ENCODE measurements at regions not wholly inside any gene's neighbourhood (a gene's known extent, or its start where the extent isn't known, plus 50 kb on each side); places are given as distances from the start of the nearest gene placed in this dataset.
A peak's percentile ranks its signal among the peaks of the same experiment; 100 is the strongest.

GRCh38 chr5:91641730-91642350, 258.7 kb upstream of the ARRDC3 start:
- Histone ChIP-seq H4K12ac (ENCODE audit: low read depth, low read length) (no peak overlapping the region), H3K9ac (ENCODE audit: low read length) (no peak overlapping the region), H3K79me1 (ENCODE audit: low read length) (no peaks in the 10 kb centered on the region), H3K4me3 (ENCODE audit: low read depth, low read length) (no peak overlapping the region), H4K91ac (ENCODE audit: low read depth, low read length) (no peak overlapping the region), H2AK5ac (ENCODE audit: low read length) (no peak overlapping the region), H3K79me2 (ENCODE audit: control insufficient read depth, insufficient read depth, low read length, poor library complexity) (no peaks in the 10 kb centered on the region), H3K23ac (ENCODE audit: low read length) (no peak overlapping the region), H2BK5ac (ENCODE audit: low read depth, low read length, poor library complexity) (no peak overlapping the region), H3K14ac (ENCODE audit: low read length) (no peak overlapping the region), H3K36me3 (ENCODE audit: control insufficient read depth in 1 of 2, insufficient read depth in 2 of 2, low read length in 2 of 2) (no peaks in the 10 kb centered on the region), H2BK120ac (ENCODE audit: insufficient read depth, low read length, poor library complexity) (no peak overlapping the region), H3K4ac (ENCODE audit: low read depth, low read length) (no peak overlapping the region), H3K4me1 (ENCODE audit: control insufficient read depth in 1 of 2, insufficient read depth in 2 of 2, low read length in 2 of 2) (no peaks in the 10 kb centered on the region), H4K8ac (ENCODE audit: low read depth, low read length) (no peak overlapping the region), H3K27ac (ENCODE audit: low read depth, low read length) (no peak overlapping the region), H3K27me3 (ENCODE audit: insufficient read depth, low read length) (no peaks in the 10 kb centered on the region), H3K4me2 (ENCODE audit: low read length) (no peak overlapping the region), H2AFZ (ENCODE audit: insufficient read depth, low read length, poor library complexity) (no peak overlapping the region), H3K9me3 (ENCODE audit: insufficient read depth, low read depth, low read length) (no peaks in the 10 kb centered on the region), H3K18ac (ENCODE audit: low read length) (no peak overlapping the region), H2BK12ac (ENCODE audit: low read length) (no peak overlapping the region)
- DNase-seq = peak in 1 of 2 donors; percentile 71
- no CpG with 5 or more reads among the region's 2 CpGs for WGBS (ENCODE audit: extremely low coverage, insufficient coverage, insufficient read length)

- Histone ChIP-seq H4K8ac (ENCODE audit: low read depth, low read length) (no peak overlapping the region), H4K91ac (ENCODE audit: low read depth, low read length) (no peak overlapping the region), H3K14ac (ENCODE audit: low read length) (no peak overlapping the region), H3K18ac (ENCODE audit: low read length) (no peak overlapping the region), H3K4me2 (ENCODE audit: low read length) (no peak overlapping the region), H2AFZ (ENCODE audit: insufficient read depth, low read length, poor library complexity) (no peak overlapping the region), H3K9me3 (ENCODE audit: insufficient read depth, low read depth, low read length) (no peaks in the 10 kb centered on the region), H2BK12ac (ENCODE audit: low read length) (no peak overlapping the region), H3K36me3 (ENCODE audit: control insufficient read depth in 1 of 2, insufficient read depth in 2 of 2, low read length in 2 of 2) (no peaks in the 10 kb centered on the region), H3K4me3 (ENCODE audit: low read depth, low read length) (no peak overlapping the region), H3K9ac (ENCODE audit: low read length) (no peak overlapping the region), H3K79me2 (ENCODE audit: control insufficient read depth, insufficient read depth, low read length, poor library complexity) (no peaks in the 10 kb centered on the region), H3K4ac (ENCODE audit: low read depth, low read length) (no peak overlapping the region), H2AK5ac (ENCODE audit: low read length) (no peak overlapping the region), H3K79me1 (ENCODE audit: low read length) (no peaks in the 10 kb centered on the region), H2BK5ac (ENCODE audit: low read depth, low read length, poor library complexity) (no peak overlapping the region), H3K27ac (ENCODE audit: low read depth, low read length) (no peak overlapping the region), H4K12ac (ENCODE audit: low read depth, low read length) (no peak overlapping the region), H2BK120ac (ENCODE audit: insufficient read depth, low read length, poor library complexity) (no peak overlapping the region), H3K23ac (ENCODE audit: low read length) (no peak overlapping the region), H3K27me3 (ENCODE audit: insufficient read depth, low read length) (no peaks in the 10 kb centered on the region), H3K4me1 (ENCODE audit: control insufficient read depth in 1 of 2, insufficient read depth in 2 of 2, low read length in 2 of 2) (no peaks in the 10 kb centered on the region)
- no CpG with 5 or more reads among the region's 3 CpGs for WGBS (ENCODE audit: extremely low coverage, insufficient coverage, insufficient read length)
- no peak for DNase-seq
Measured at GRCh38 chr5:91639744-91640143, 256.6 kb upstream of the ARRDC3 start.

GRCh38 chr5:91638010-91638409, 254.9 kb upstream of the ARRDC3 start:
- Histone ChIP-seq H3K36me3 (ENCODE audit: control insufficient read depth in 1 of 2, insufficient read depth in 2 of 2, low read length in 2 of 2) (no peaks in the 10 kb centered on the region), H3K79me2 (ENCODE audit: control insufficient read depth, insufficient read depth, low read length, poor library complexity) (no peaks in the 10 kb centered on the region), H2BK120ac (ENCODE audit: insufficient read depth, low read length, poor library complexity) (no peak overlapping the region), H4K91ac (ENCODE audit: low read depth, low read length) (no peak overlapping the region), H3K18ac (ENCODE audit: low read length) (no peak overlapping the region), H3K9me3 (ENCODE audit: insufficient read depth, low read depth, low read length) (no peaks in the 10 kb centered on the region), H2AFZ (ENCODE audit: insufficient read depth, low read length, poor library complexity) (no peak overlapping the region), H3K4ac (ENCODE audit: low read depth, low read length) (no peak overlapping the region), H2BK12ac (ENCODE audit: low read length) (no peak overlapping the region), H3K14ac (ENCODE audit: low read length) (no peak overlapping the region), H4K8ac (ENCODE audit: low read depth, low read length) (no peak overlapping the region), H2AK5ac (ENCODE audit: low read length) (no peak overlapping the region), H3K4me3 (ENCODE audit: low read depth, low read length) (no peak overlapping the region), H3K4me1 (ENCODE audit: control insufficient read depth in 1 of 2, insufficient read depth in 2 of 2, low read length in 2 of 2) (no peaks in the 10 kb centered on the region), H3K27me3 (ENCODE audit: insufficient read depth, low read length) (no peaks in the 10 kb centered on the region), H3K9ac (ENCODE audit: low read length) (no peak overlapping the region), H3K4me2 (ENCODE audit: low read length) (no peak overlapping the region), H4K12ac (ENCODE audit: low read depth, low read length) (no peak overlapping the region), H3K27ac (ENCODE audit: low read depth, low read length) (no peak overlapping the region), H3K79me1 (ENCODE audit: low read length) (no peaks in the 10 kb centered on the region), H3K23ac (ENCODE audit: low read length) (no peak overlapping the region), H2BK5ac (ENCODE audit: low read depth, low read length, poor library complexity) (no peak overlapping the region)
- no peak for DNase-seq
- WGBS (ENCODE audit: extremely low coverage, insufficient coverage, insufficient read length) = no CpG with 5 or more reads among the region's 1 CpG

DNA sequence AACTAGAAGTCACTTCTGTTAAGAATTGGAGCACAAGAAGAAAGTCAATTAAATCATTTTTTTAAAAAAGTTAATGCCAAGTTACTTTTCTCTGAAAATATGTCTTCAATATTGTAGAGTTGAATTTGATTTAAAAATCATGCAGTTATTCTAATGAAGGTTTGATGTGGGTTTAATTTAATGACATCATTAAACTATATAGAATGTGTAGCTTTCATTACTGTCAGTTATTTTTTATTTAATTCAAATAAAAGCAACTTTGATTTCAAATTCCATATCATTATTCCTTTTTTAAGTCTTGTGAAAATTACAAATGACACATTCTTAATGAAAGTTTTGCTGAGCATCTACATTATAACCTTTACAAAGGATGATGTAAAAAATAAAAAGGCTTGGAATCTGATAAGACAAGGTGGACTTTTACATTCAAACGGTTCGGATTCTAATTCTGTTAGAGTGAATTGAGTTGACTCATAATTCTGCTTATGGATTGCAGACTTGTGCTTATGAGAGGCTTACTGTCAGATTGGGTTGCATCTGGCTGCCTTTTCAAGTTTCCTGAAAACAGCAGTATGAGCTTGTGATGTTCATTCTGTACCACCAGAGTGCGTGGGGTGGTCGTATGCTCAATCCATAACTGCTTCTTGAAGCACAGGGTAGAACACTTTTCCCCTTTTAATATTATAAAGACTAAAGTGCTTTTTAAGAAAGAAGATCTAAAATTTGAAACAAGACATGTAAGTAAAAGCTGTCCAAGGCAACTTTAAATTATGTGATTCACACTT, 253.0 kb upstream of the ARRDC3 start:
- Histone ChIP-seq H3K9me3 (ENCODE audit: insufficient read depth, low read depth, low read length) (no peaks in the 10 kb centered on the region), H3K18ac (ENCODE audit: low read length) (no peak overlapping the region), H2BK120ac (ENCODE audit: insufficient read depth, low read length, poor library complexity) (no peak overlapping the region), H3K79me2 (ENCODE audit: control insufficient read depth, insufficient read depth, low read length, poor library complexity) (no peaks in the 10 kb centered on the region), H3K23ac (ENCODE audit: low read length) (no peak overlapping the region), H4K12ac (ENCODE audit: low read depth, low read length) (no peak overlapping the region), H3K4ac (ENCODE audit: low read depth, low read length) (no peak overlapping the region), H2AK5ac (ENCODE audit: low read length) (no peak overlapping the region), H3K27ac (ENCODE audit: low read depth, low read length) (no peak overlapping the region), H2AFZ (ENCODE audit: insufficient read depth, low read length, poor library complexity) (no peak overlapping the region), H3K27me3 (ENCODE audit: insufficient read depth, low read length) (no peaks in the 10 kb centered on the region), H3K14ac (ENCODE audit: low read length) (no peak overlapping the region), H4K8ac (ENCODE audit: low read depth, low read length) (no peak overlapping the region), H3K4me2 (ENCODE audit: low read length) (no peak overlapping the region), H3K79me1 (ENCODE audit: low read length) (no peaks in the 10 kb centered on the region), H3K9ac (ENCODE audit: low read length) (no peak overlapping the region), H4K91ac (ENCODE audit: low read depth, low read length) (no peak overlapping the region), H2BK12ac (ENCODE audit: low read length) (no peak overlapping the region), H3K4me1 (ENCODE audit: control insufficient read depth in 1 of 2, insufficient read depth in 2 of 2, low read length in 2 of 2) (no peaks in the 10 kb centered on the region), H3K36me3 (ENCODE audit: control insufficient read depth in 1 of 2, insufficient read depth in 2 of 2, low read length in 2 of 2) (no peaks in the 10 kb centered on the region), H2BK5ac (ENCODE audit: low read depth, low read length, poor library complexity) (no peak overlapping the region), H3K4me3 (ENCODE audit: low read depth, low read length) (no peak overlapping the region)
- WGBS (ENCODE audit: extremely low coverage, insufficient coverage, insufficient read length) = no CpG with 5 or more reads among the region's 4 CpGs
- DNase-seq = no peak
